Upper lobe of left lung (tissue), 6 donors: ENCODE measurements at regions not wholly inside any gene's neighbourhood (a gene's known extent, or its start where the extent isn't known, plus 50 kb on each side); places are given as distances from the start of the nearest gene placed in this dataset.
A peak's percentile ranks its signal among the peaks of the same experiment; 100 is the strongest.
"Not testable (repeated sequence)": the region's sequence is repeated elsewhere in the genome, so short reads cannot be mapped to it uniquely, and the experiment has no call there.

ENCODE experiments used
- ATAC-seq, 2 donors: fragments of 200-7000 bp; cut with Tn5 transposase; one replicate each; pipeline ENCODE4 v1.9.1; 2022; ENCODE audit warnings: mild to moderate bottlenecking in 2 of 2, moderate library complexity in 2 of 2; ENCODE audit not compliant: low FRiP score in 2 of 2
- DNase-seq, 2 donors: peaks; one replicate each; pipeline ENCODE4 v3.0.0-alpha.2; 2019 to 2020
- H3K27ac ChIP-seq, 4 donors: fragments of 200-600 bp; sonication (generic); one replicate each; pipeline ENCODE4 v1.5.1; 2016 to 2019
- H3K27me3 ChIP-seq, 4 donors: fragments of 200-600 bp; sonication (generic); one replicate each; pipeline ENCODE4 v1.5.1; 2017 to 2019
- H3K36me3 ChIP-seq, 4 donors: fragments of 200-600 bp; sonication (generic); one replicate each; pipeline ENCODE4 v1.5.1; 2016 to 2019
- H3K4me1 ChIP-seq, 4 donors: fragments of 200-600 bp; sonication (generic); one replicate each; pipeline ENCODE4 v1.5.1; 2018 to 2019
- H3K4me3 ChIP-seq, 4 donors: fragments of 200-600 bp; sonication (generic); one replicate each; pipeline ENCODE4 v1.5.1; 2017 to 2019; ENCODE audit warnings: mild to moderate bottlenecking in 2 of 4, moderate library complexity in 1 of 4
- H3K9me3 ChIP-seq, 4 donors: fragments of 200-600 bp; sonication (generic); one replicate each; pipeline ENCODE4 v1.5.1; 2018 to 2019
- EP300 ChIP-seq, 4 donors: sonication (generic); formaldehyde crosslinking; IDR thresholded peaks; one replicate each; pipeline ENCODE4 v1.5.1; 2017; ENCODE audit warnings: antibody characterized with exemption in 4 of 4, control low read depth in 2 of 4
- POLR2A ChIP-seq, 4 donors: fragments of 450-650 bp; IDR thresholded peaks; one replicate each; pipeline ENCODE4 v1.5.1; 2016 to 2017; ENCODE audit warnings: antibody characterized with exemption in 4 of 4, mild to moderate bottlenecking in 2 of 4
- POLR2AphosphoS5 ChIP-seq, 2 donors: sonication (generic); formaldehyde crosslinking; IDR thresholded peaks; one replicate each; pipeline ENCODE4 v1.5.1; 2017; ENCODE audit warnings: antibody characterized with exemption in 2 of 2
- WGBS, 2 donors: methylation state at CpG; one replicate each; pipeline ENCODE4 v1.1.5; 2017 to 2018; 5-methylcytosine and 5-hydroxymethylcytosine counted together
- TF ChIP-seq, protein P1 (sequence below), 6 experiments: fragments of 450-650 bp in 4 of 6; fragments of 200-600 bp in 2 of 6; sonication (generic) in 2 of 6; IDR thresholded peaks; one replicate each; pipeline ENCODE4 v1.5.1; 2016 to 2019; ENCODE audit warnings: antibody characterized with exemption in 6 of 6
- donor health status: DM: no; HTN: no; CAD: no; lungs with moderate emphysema.
- donor health status: DM: no; HTN: yes; CAD: no; lungs with severe emphysema.

DNA sequence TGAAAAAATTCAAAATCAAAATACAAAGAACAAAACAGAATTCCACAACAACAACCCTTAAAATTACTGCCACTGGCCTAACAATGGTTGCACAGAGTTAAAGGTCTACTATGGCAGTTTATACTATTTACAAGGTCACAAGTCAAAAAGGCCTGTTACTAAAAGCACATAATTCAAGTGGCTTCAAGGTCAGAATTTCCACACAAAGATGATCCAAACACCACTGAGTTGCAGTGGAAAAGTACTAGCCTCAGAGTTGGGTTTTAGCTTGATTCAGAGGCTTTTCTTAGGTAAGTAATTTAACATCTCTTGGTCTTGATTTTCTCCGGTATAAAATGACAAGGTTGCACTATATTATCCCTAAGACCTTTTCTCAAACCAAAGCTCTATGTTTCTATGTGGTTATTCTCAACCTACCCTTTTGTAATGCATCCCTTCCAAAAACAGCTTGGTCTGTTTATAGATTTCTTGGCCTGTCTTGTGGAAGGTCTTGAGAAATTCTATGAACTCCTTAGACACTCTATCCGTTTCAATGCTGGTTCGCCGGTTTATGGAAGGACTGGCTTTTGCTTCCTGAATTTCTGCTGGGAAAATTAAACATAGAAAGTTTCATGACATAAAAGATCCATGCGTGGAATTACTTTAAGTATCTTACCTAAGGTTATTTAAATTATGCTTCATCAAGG lies 69.5 kb downstream of the MDH2 start:
- H3K27ac ChIP-seq, H3K36me3 ChIP-seq, ATAC-seq, H3K9me3 ChIP-seq, H3K27me3 ChIP-seq, H3K4me3 ChIP-seq, DNase-seq, H3K4me1 ChIP-seq: not testable (repeated sequence)
- 81 to 86% methylated on average over 5 of the region's 5 CpGs for WGBS, 2 donors

DNA sequence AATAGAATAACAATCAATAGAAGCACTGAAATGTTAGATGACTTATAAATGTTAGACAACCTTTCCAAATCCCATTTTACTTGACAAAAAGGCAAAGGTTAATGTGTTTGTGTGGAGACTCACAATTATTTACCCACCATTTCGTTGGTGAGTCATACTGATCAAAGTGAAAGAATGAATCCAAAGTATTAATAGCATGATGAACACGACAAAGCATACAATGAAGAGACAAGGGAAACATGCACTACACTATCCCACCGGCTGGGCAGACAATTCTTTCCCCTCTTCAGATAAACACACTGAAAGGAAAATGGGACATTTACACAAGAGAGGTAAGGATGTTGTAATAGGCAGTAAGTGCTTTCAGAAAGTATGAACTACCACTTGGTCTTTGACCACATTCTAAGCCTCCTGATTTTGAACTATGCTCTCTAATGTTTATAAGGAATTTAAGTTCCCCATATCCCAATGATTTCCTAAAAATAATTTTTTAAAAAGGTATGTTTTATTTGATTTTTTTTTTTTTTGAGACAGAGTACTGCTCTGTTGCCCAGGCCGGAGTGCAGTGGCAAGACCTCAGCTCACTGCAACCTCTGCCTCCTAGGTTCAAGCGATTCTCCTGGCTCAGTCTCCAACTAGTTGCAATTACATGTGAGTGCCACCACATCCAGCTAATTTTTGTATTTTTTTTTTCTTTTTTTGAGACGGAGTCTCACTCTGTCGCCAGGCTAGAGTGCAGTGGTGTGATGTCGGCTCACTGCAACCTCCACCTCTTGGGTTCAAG lies 70.5 kb downstream of the MDH2 start:
- H3K27ac ChIP-seq, H3K36me3 ChIP-seq, ATAC-seq, H3K4me1 ChIP-seq, H3K27me3 ChIP-seq, DNase-seq, H3K9me3 ChIP-seq, H3K4me3 ChIP-seq: not testable (repeated sequence)
- TF ChIP-seq, protein P1, sequence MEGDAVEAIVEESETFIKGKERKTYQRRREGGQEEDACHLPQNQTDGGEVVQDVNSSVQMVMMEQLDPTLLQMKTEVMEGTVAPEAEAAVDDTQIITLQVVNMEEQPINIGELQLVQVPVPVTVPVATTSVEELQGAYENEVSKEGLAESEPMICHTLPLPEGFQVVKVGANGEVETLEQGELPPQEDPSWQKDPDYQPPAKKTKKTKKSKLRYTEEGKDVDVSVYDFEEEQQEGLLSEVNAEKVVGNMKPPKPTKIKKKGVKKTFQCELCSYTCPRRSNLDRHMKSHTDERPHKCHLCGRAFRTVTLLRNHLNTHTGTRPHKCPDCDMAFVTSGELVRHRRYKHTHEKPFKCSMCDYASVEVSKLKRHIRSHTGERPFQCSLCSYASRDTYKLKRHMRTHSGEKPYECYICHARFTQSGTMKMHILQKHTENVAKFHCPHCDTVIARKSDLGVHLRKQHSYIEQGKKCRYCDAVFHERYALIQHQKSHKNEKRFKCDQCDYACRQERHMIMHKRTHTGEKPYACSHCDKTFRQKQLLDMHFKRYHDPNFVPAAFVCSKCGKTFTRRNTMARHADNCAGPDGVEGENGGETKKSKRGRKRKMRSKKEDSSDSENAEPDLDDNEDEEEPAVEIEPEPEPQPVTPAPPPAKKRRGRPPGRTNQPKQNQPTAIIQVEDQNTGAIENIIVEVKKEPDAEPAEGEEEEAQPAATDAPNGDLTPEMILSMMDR (IDR thresholded peaks at IDR 0.05), result peak in 1 of 6 experiments; percentile 10
- WGBS, 2 donors, result 65 to 83% methylated on average over 8 of the region's 8 CpGs

DNA sequence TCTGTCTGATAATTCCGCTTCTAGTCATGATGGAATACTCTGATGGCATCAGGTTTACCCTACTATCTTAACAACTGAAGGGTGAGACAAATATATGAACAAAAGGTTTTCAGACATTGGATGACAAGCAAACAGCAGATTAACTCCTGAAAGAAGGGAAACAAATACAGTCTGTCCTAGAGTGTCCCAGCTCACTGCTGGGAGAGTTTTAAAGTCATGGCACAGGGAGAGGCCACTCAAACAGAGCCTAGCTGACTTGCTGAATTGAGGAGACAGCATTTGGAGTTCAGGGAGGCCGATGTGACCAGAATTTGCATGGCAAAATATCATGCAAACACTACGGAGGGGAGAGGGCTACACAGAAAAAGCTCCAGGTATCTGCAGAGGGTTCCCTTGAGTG lies 73.1 kb downstream of the MDH2 start:
- Histone ChIP-seq H3K36me3 (no peaks in the 10 kb centered on the region), H3K4me1 (no peaks in the 10 kb centered on the region), H3K27me3 (no peaks in the 10 kb centered on the region), H3K27ac (no peak overlapping the region), H3K4me3 (no peak overlapping the region), H3K9me3 (no peaks in the 10 kb centered on the region)
- no peak for DNase-seq
- no peak for ATAC-seq
- TF ChIP-seq POLR2A (IDR thresholded peaks at IDR 0.05), result no peak
- TF ChIP-seq EP300 (IDR thresholded peaks at IDR 0.05), result no peak
- no peak for TF ChIP-seq POLR2AphosphoS5 (IDR thresholded peaks at IDR 0.05)
- TF ChIP-seq, protein P1 (IDR thresholded peaks at IDR 0.05), result no peak
- 76 to 86% methylated on average over 3 of the region's 3 CpGs for WGBS, 2 donors

DNA sequence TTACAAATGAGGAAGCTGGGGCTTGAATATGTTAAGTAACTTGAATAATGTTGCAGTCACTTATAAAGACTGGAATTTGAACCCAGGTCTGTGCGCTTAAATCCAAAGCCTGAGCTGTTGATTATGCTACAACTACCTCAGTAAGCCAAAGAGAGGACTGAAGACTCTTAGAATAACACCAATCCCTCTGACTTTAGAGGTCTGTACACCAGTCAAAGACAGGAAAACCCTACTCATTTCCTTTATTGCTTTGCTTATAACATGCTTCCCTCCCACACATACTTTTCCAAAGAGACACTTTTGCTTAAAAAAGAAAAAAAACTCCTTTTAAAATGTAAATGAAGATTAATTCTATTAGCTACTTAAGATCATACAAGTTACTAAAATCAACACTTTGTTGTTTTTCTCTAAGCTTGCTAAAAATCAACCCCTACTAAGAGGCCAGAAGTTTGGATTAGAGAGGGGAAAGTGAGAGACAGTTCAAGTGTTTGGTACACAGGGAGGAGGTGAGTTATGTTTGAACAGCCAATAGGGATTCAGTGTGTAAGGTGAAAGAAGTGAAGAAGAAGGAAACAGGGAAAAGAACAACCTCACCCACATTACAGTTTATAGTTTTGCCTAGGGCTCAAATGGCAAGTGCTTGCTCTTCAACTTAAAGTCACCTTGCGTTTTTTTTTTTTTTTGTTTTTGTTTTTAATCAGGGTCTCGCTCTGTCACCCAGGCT lies 74.8 kb downstream of the MDH2 start:
- no peak for TF ChIP-seq EP300 (IDR thresholded peaks at IDR 0.05)
- TF ChIP-seq POLR2A (IDR thresholded peaks at IDR 0.05), result no peak
- TF ChIP-seq, protein P1 (IDR thresholded peaks at IDR 0.05), result no peak
- no peak for TF ChIP-seq POLR2AphosphoS5 (IDR thresholded peaks at IDR 0.05)
- WGBS, 2 donors, result 72 to 79% methylated on average over 3 of the region's 3 CpGs
- no peaks in the 10 kb centered on the region for H3K9me3 ChIP-seq
- H3K27ac ChIP-seq, result no peak overlapping the region
- no peaks in the 10 kb centered on the region for H3K4me1 ChIP-seq
- no peak overlapping the region for H3K4me3 ChIP-seq
- H3K36me3 ChIP-seq, result no peaks in the 10 kb centered on the region
- H3K27me3 ChIP-seq, result no peaks in the 10 kb centered on the region
- no peak for DNase-seq
- ATAC-seq, result no peak

DNA sequence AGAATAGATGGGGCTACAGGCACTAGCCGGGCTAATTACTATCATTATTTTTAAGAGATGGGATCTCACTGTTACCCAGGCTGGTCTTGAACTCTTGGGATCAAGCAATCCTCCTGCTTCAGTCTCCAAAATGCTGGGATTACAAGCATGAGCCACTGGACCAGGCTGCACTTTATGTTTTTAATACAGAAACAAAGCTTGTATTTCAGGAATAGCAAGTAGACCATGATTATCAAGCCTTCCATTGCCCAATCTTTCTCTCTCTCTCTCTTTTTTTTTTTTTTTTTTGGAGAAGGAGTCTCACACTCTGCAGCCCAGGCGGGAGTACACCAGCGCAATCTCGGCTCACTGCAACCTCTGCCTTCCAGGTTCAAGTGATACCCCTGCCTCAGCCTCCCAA lies 75.4 kb downstream of the MDH2 start:
- Histone ChIP-seq H3K27me3 (no peaks in the 10 kb centered on the region), H3K9me3 (no peaks in the 10 kb centered on the region), H3K4me3 (no peak overlapping the region), H3K36me3 (no peaks in the 10 kb centered on the region), H3K27ac (no peak overlapping the region), H3K4me1 (no peaks in the 10 kb centered on the region)
- TF ChIP-seq, protein P1 (IDR thresholded peaks at IDR 0.05), result no peak
- TF ChIP-seq EP300 (IDR thresholded peaks at IDR 0.05), result no peak
- no peak for TF ChIP-seq POLR2A (IDR thresholded peaks at IDR 0.05)
- no peak for TF ChIP-seq POLR2AphosphoS5 (IDR thresholded peaks at IDR 0.05)
- ATAC-seq, result no peak
- 88 to 90% methylated on average over 4 of the region's 4 CpGs for WGBS, 2 donors
- no peak for DNase-seq
